GM18498 (cell line): ENCODE measurements at regions not wholly inside any gene's neighbourhood (a gene's known extent, or its start where the extent isn't known, plus 50 kb on each side); places are given as distances from the start of the nearest gene placed in this dataset.
"Not testable (repeated sequence)": the region's sequence is repeated elsewhere in the genome, so short reads cannot be mapped to it uniquely, and the experiment has no call there.

Experiments
- ATAC-seq: cut with Tn5 transposase; IDR thresholded peaks from one replicate; pipeline ENCODE4 v1.9.1; 2021; ENCODE audit warnings: mild to moderate bottlenecking, moderate library complexity; ENCODE audit not compliant: unreplicated experiment

DNA sequence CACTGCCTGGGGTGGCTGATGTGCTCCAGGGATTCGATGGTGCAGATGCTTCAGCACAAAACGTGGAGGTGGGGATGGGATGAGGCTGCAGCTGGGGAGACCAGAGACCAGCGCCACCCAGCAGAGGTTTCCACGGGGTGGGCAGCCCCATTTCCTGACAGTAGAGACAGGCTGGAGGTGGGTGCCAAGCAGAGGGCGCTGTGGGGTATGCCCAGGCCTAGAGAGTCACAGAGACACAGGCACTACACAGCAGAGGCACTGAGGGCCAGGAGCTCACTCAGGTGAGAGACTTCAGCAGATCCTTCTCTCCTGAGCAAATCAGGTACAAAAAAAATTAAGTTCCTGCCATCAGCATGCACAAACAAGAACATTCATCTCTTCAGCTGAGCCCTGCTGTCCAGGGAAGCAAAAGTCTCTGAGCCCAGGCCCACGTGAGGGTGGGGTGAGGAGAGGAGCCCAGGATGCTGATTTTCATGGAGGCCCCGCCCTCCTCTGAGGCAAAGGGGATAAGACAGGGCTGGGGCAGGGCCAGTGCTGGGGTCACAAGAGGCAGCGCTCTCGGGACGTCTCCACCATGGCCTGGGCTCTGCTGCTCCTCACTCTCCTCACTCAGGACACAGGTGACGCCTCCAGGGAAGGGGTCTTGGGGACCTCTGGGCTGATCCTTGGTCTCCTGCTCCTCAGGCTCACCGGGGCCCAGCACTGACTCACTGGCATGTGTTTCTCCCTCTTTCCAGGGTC is 53.1 kb downstream of the GGTLC2 start:
- no peak for ATAC-seq

DNA sequence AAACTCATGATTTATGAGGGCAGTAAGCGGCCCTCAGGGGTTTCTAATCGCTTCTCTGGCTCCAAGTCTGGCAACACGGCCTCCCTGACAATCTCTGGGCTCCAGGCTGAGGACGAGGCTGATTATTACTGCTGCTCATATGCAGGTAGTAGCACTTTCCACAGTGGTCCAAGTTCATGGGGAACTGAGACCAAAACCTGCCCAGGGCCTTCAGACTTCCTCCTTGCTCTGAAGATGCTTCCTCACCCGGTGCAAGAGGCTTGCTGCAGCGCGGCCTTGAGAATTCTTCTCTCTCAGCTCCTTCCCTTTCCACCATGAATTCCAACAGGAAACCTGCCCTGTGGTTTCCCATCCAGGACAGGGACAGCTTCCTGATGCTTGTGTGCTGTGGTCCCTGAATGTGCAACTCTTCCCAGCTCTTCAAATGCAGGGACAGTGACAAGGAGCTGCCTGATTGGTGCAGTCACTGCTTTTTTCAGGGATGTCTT is 53.9 kb downstream of the GGTLC2 start:
- ATAC-seq = no peak

DNA sequence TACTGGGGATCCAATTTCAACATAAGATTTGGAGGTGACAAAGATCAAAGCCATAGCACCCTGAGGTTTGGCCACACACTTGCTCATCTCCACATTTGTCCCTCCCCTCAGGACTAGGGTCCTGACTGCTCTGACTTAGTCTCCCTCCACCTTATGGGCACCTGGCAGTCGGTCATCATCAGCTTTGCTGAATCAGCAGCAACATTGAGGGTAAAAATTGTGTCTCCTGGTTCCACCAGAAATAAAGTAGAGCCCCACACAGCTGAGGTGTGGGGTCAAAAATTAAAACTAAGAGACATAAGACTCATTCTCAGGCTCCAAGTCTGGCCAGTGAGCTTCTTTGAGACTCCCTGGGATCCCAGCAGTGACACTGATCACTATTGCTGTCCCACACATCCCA is 56.2 kb downstream of the GGTLC2 start:
- no peak for ATAC-seq

- ATAC-seq = not testable (repeated sequence)
Observed at GRCh38 chr22:22701557-22701956, 57.1 kb downstream of the GGTLC2 start.

DNA sequence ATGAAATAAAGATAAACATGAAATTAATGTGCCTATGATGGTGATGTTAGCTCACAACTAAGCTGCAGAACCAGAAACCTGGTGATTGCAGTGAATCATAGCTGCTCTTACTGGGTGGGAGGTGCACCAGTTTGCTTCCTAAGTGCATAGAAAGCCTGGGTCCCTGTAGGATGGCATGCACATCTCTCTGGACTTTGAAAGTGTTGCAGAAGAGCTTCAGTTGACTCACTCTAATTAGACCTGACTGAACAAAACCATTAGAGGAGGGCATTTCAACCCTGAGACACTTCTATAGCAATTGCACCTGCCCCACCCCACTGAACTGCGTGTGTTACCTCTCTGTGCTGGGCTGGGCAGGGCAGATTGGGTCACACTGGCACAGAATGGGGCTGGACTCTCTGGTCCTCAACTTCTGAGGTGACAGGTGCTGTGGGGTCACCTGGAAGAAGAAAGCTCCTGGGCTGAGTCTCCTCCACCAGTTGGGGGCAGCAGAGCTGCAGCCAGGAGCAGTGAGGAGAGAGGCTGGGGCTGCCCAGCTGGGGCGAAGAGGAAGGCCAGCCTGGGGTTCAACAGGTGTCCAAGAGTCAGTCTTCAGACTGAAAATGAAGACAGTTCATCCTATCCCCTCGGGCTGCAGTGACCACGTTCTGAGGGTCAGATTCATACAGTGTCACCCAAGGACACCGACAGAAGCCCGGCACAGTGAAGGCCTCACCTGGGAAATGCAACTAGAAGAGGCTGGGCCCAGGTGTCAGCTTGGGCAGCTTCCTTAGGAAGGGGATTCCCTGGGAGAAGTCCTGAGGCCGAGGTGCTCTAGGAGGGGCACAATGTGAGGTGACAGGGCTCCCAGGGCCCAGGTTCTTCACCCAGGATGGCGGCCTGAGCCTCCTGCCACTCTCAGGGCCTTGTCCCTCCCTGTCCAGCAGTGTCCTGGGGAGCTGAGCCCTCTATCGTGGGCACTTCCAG is 58.1 kb downstream of the GGTLC2 start:
- ATAC-seq = no peak

GRCh38 chr22:22703203-22703570 is 58.8 kb downstream of the GGTLC2 start:
- ATAC-seq = no peak

DNA sequence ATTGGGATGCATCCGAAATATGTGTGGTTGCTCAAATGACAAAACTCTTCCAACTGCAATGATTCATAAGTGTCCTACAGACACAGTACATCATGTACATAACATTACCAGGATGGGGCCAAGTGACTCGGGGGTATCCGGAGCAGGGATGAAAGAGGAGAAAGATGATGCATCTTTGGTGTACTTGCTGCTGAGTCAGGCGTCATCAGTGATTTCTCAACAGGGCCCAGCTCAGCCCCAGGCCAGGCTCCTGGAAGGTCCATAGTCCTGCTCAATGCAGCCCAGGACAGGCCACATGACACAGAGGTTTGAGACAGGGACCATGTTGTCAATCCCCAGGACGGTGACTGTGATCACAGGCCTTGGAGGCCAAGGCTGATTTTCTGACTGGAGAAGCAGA is 59.3 kb downstream of the GGTLC2 start:
- ATAC-seq = no peak

DNA sequence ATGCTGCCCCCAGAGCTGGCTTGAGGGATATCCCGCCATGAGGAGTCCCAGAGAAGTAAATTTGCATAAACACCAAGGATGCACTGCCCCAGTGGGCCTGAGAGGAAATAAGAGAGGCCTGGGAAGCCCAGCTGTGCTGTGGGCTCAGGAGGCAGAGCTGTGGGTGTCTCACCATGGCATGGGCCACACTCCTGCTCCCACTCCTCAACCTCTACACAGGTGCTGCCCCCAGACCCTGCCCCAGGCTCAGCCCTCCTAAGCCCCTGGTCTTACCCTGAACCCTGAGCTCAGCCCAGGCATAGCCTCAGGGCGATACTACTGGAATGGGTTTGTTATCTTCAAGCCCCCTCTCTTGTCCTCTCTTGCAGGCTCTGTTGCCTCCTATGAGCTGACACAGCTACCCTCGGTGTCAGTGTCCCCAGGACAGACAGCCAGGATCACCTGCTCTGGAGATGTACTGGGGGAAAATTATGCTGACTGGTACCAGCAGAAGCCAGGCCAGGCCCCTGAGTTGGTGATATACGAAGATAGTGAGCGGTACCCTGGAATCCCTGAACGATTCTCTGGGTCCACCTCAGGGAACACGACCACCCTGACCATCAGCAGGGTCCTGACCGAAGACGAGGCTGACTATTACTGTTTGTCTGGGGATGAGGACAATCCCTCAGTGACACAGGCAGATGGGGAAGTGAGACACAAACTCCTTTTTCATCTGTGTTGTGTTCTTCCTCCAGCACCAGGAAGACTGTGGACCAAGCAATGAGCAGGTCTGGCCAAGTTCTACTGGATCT is 59.9 kb downstream of the GGTLC2 start:
- ATAC-seq = no peak

DNA sequence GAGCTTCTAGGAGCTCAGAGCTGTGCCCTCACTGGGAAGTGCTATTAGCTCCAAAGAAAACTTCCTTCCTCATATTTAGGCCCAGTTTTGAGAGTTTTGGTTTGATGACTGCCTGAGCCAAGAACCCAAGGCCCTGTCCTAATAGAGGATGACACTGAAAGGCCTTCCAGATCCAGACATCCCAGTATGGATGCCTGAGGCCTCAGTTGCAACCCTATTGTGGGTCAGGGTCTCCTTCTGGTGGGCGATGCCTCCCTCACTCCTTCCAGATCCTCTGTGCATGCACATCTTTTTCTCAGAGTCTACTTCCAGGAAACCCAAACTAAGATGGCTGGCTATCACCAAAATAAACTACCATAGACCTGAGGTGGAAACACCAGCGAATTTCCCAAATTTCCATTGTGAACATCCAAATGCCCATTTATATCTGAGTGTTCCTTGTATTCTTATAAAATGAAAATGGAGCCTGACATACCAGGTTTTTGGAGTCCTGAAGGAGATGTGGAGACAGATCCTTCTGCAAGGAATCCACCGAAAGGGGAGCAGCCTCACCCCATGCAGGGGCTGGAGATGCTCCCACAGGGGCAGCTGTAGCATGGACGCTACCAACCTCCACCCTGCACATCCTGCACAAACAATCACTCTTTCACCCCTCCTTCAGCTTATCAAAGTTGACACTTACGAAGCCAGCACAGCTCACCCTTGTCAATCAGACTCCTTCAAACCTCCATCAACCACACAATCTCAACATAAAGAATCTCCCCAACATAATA is 61.1 kb downstream of the GGTLC2 start:
- no peak for ATAC-seq

- no peak for ATAC-seq
Observed at GRCh38 chr22:22706253-22706915, 62.0 kb downstream of the GGTLC2 start.

GRCh38 chr22:22709719-22710445 is 65.5 kb downstream of the GGTLC2 start:
- no peak for ATAC-seq

- no peak for ATAC-seq
Observed at GRCh38 chr22:22710719-22711531, 66.5 kb downstream of the GGTLC2 start.

GRCh38 chr22:22711532-22711913 is 67.1 kb downstream of the GGTLC2 start:
- ATAC-seq = no peak

GRCh38 chr22:22712092-22712658 is 67.8 kb downstream of the GGTLC2 start:
- no peak for ATAC-seq

GRCh38 chr22:22712666-22713365 is 68.4 kb downstream of the GGTLC2 start:
- no peak for ATAC-seq

- ATAC-seq = no peak
Observed at GRCh38 chr22:22713416-22713815, 69.0 kb downstream of the GGTLC2 start.

- ATAC-seq = peak; percentile 57
Observed at GRCh38 chr22:22714600-22715335, 70.4 kb downstream of the GGTLC2 start.
